Right hindlimb (tissue), 1 donor: ENCODE measurements at regions not wholly inside any gene's neighbourhood (a gene's known extent, or its start where the extent isn't known, plus 50 kb on each side); places are given as distances from the start of the nearest gene placed in this dataset.
"Not testable (repeated sequence)": the region's sequence is repeated elsewhere in the genome, so short reads cannot be mapped to it uniquely, and the experiment has no call there.

ENCODE experiments used
- DNase-seq: peaks from one replicate; pipeline ENCODE4 v3.0.0-alpha.2; 2018

GRCh38 chr18:30622104-30622503, 420.4 kb downstream of the DSC3 start:
- DNase-seq: no peak

- DNase-seq: no peak
These were observed 424.0 kb downstream of the DSC3 start for GRCh38 chr18:30618567-30618966.

DNA sequence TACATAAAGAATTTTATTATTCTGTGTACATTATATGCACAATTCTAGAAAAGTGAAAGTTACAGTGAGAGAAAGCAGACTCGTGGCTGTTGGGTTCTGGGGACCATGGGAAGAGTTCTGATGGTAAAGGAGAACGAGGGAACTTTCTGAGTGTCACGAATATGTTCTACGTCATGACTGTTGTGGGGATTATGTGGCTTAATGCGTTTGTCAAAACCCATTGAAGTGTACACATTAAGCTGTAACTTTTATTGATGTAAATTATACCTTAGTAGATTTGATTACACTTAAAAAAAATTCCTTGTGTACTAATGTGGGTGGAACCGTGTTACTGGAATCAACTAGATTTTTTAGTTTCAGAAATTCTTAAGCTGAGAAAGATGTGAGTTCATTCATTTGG, 426.1 kb downstream of the DSC3 start:
- DNase-seq: no peak

DNA sequence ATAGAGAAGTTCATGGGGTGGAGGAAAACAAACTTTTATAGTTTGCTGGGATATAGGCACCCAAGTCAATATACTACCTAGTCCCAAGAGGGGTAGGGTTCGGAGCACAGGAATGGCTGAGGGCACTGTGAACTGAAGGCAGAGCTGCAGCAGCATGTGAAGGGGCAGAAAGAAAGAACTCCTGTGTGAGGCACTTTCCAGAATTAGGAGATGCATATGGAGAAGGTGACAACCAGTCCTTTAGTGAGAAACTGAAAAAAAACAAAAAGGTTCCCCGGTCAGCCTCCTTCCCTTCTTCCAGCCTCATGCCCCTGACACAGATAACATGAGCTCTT, 429.1 kb downstream of the DSC3 start:
- DNase-seq: no peak

GRCh38 chr18:30601541-30601940, 441.0 kb downstream of the DSC3 start:
- DNase-seq: no peak

DNA sequence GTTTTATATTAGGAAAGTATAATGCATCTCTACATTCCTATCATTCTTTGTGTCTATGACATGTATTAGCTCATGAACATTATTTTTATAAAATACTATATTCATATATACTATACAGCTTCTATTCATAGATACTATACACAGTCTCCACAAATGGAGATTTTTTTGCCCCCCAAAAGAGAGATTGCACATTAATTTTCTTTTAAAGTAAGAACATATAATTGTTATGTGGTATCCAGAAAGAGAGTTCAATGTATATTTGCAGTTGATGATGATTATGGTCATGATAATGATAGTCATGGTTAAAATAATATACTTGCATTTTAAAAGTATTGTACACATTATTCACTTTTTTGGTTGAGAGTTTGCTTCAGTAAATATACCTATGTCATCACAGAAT, 445.3 kb downstream of the DSC3 start:
- DNase-seq: no peak

- DNase-seq: no peak
These were observed 445.9 kb downstream of the DSC3 start for GRCh38 chr18:30596635-30597034.

DNA sequence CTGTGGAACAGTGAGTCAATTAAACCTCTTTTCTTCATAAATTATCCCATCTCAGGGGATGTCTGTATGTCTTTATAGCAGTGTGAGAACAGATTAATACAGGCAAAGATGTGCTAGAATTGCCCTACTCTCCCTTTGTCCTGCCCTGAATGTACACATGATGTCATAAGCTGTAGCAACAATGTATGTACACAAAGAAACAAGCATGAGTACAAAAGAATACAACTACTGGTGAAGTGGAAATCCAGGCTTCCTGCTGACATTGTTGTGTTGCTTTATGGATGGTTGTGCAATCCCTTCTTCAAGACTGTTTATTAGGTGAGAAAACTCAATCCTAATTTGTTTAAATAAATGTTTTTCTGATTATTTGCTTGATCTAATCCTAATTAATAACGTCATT, 446.6 kb downstream of the DSC3 start:
- DNase-seq: no peak

DNA sequence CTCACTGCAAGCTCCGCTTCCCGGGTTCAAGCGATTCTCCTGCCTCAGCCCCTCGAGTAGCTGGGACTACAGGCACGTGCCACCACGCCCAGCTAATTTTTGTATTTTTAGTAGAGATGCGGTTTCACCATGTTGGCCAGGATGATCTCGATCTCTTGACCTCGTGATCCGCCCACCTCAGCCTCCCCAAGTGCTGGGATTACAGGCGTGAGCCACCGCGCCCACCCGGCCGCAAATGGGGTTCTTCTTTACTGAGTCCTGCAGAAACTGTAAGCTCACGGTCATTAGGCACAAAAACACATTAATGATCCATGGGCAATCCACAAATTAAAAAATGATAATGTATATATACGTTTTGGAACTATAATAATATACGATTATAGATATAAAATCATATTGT, 447.6 kb downstream of the DSC3 start:
- DNase-seq: not testable (repeated sequence)

- DNase-seq: no peak
These were observed 451.1 kb downstream of the DSC3 start for GRCh38 chr18:30591462-30591861.

- no peak for DNase-seq
These were observed 453.8 kb downstream of the DSC3 start for GRCh38 chr18:30588673-30589164.

DNA sequence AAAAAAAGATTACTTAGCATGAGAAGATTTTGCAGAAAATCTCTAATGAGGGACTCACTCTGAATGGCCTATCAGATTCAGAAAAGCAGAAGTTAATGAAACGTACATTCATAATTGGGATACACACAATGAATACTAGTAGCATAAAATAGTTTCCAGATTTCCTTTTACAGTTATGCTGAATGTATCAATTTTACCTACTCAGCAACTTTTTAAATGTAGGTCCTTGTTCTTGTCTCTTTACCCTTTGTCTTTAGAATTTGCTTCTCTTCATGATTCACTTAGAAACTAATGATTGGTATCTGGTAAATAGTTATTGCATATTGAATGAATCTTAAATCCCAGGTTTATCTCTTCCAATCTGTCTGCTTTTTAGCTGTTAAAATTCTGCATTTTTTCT, 458.8 kb downstream of the DSC3 start:
- DNase-seq: no peak

- no peak for DNase-seq
These were observed 460.5 kb downstream of the DSC3 start for GRCh38 chr18:30582078-30582477.

DNA sequence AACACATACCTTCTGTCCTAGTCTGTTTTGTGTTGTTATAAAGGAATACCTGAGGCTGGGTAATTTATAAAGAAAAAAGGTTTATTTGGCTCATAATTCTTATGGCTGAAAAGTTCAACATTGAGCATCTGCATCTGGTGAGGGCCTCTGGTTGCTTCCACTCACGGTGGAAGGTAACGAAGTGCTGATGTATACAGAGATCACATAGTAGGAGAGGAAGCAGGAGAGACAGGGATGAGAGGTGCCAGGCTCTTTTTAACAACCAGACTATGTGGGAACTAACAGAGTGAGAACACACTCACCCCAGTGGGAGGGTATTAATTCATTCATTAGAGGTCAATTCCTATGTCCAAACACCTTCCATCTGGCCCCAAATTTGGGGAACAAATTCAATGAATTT, 463.8 kb downstream of the DSC3 start:
- no peak for DNase-seq

- DNase-seq: no peak
These were observed 470.3 kb downstream of the DSC3 start for GRCh38 chr18:30572214-30572613.

DNA sequence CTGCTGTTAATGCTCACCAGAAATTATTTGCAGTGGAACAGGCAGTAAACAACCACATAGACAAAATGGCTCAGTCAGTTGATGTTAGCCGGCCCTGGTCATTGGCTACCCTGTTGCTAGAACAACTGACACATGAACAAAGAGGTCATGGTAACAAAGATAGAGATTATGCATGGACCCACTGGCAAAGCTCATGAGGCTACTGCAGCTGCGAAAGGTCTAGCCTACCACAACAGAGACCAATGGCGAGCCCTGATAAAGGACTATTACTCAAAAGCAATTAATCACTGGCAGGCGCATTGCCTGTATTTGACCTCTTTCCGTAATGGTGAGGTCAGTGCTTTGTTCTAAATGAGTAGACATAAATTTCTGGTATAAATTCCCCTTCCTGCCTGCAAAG, 474.2 kb downstream of the DSC3 start:
- DNase-seq: no peak

DNA sequence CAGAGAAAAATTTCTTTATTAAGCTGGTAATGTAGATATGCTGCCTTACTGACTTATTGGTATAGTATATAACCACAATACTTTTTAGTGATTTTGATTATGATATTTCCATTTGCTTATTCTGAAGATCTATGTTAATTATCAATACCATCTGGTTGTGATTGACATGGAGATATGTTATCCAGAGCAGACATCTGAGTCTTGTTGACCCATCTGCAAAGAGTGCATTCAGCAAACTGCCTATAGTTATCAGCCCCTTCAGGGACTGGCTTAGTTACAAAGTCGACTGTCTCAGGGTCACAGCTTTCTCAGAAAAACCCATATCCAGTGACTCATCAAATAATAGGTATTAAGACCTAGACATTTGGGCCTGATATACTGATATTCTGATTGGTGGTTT, 475.7 kb downstream of the DSC3 start:
- DNase-seq: no peak

GRCh38 chr18:30562231-30562630, 480.3 kb downstream of the DSC3 start:
- no peak for DNase-seq

DNA sequence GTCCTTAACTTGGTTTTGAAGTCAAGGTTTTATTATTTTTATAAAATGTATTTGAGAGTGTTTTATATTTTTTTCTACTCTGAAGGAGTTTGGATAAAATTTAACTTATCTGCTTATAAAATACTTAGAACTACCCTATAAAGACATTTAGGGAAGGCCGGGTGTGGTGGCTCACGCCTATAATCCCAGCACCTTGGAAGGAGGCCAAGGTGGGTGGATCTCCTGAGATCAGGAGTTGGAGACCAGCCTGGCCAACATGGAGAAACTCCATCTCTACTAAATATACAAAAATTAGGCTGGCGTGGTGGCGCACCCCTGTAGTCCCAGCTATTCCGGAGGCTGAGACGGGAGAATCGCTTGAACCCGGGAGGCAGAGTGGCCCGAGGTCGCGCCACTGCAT, 486.4 kb downstream of the DSC3 start:
- DNase-seq: no peak

DNA sequence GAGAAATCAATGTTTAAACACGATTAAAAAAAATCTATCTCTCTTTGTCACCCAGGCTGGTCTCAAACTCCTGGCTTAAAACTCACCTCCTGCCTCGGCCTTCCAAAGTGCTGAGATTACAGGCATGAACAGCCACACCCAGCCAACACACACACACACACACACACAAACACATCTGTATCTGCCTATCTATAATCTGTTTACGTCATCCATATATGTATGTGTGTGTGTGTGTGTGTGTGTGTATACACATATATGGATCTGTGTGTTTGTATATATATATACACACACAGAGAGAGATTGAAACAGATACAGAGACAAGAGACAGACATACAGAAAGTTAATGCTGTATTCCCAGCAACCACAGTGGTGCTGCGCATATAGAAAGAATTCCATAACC, 497.1 kb downstream of the DSC3 start:
- no peak for DNase-seq

DNA sequence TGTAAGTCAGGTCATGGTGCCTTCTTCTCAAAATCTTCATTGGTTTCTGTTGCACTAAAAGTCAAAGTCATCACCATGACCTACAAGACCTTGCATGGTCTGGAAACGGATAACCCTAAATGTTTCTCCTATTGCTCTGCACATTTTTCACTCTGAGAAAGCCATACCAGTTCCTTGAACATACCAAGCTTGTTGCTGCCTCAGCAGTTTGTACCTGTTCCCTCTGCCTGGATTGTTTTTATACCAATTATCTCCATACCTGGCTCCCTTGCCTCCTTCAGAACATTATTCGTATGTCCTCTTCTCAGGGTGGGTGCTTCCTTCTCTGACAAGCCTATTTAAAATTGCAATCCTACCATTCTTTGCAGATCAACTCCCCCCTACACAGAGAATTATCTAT, 498.4 kb downstream of the DSC3 start:
- no peak for DNase-seq

GRCh38 chr18:30533716-30534115, 508.8 kb downstream of the DSC3 start:
- no peak for DNase-seq

GRCh38 chr18:30527917-30528316, 514.6 kb downstream of the DSC3 start:
- no peak for DNase-seq

GRCh38 chr18:30527226-30527625, 515.3 kb downstream of the DSC3 start:
- DNase-seq: no peak

- no peak for DNase-seq
These were observed 520.1 kb downstream of the DSC3 start for GRCh38 chr18:30522288-30522929.

DNA sequence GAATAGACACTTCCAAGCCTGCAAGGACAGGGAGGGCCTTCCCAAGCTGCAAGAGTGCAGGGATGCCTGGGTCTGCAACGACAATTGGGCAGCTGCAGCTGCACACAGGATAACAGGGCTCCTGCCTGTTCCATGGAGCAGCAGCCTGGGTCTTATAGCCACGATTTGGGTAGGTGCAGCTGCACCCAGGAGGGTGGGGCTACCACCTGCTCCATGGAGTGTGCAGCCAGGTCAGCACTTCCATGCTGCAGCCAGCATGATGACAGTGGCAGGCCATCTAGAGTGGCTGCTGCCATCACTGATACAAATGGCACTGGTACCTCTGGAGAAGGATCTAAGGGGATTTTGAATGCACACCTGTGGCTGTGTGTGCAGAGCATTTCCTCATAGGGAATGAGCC, 528.5 kb downstream of the DSC3 start:
- DNase-seq: no peak
